B cell (primary cell): ENCODE measurements at regions not wholly inside any gene's neighbourhood (a gene's known extent, or its start where the extent isn't known, plus 50 kb on each side); places are given as distances from the start of the nearest gene placed in this dataset.

ENCODE experiments used
- EZH2 ChIP-seq: IDR thresholded peaks from 2 replicates; pipeline ENCODE4 v1.6.1; 2012; ENCODE audit warnings: borderline replicate concordance, low read depth, mild to moderate bottlenecking, moderate library complexity, low read length; ENCODE audit not compliant: insufficient read depth, poor library complexity, severe bottlenecking
- TF ChIP-seq, protein P1 (sequence below): fragments of 200-600 bp; IDR thresholded peaks from one replicate; pipeline ENCODE4 v1.8.0; 2022; ENCODE audit warnings: antibody characterized with exemption, mild to moderate bottlenecking

- TF ChIP-seq, protein P1, sequence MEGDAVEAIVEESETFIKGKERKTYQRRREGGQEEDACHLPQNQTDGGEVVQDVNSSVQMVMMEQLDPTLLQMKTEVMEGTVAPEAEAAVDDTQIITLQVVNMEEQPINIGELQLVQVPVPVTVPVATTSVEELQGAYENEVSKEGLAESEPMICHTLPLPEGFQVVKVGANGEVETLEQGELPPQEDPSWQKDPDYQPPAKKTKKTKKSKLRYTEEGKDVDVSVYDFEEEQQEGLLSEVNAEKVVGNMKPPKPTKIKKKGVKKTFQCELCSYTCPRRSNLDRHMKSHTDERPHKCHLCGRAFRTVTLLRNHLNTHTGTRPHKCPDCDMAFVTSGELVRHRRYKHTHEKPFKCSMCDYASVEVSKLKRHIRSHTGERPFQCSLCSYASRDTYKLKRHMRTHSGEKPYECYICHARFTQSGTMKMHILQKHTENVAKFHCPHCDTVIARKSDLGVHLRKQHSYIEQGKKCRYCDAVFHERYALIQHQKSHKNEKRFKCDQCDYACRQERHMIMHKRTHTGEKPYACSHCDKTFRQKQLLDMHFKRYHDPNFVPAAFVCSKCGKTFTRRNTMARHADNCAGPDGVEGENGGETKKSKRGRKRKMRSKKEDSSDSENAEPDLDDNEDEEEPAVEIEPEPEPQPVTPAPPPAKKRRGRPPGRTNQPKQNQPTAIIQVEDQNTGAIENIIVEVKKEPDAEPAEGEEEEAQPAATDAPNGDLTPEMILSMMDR = no peak
- TF ChIP-seq EZH2 = no peak
Observed at GRCh38 chr11:71068963-71069362, 183.4 kb downstream of the SHANK2 start.
